ENCODE measurements at regions not wholly inside any gene's neighbourhood (a gene's known extent, or its start where the extent isn't known, plus 50 kb on each side); places are given as distances from the start of the nearest gene placed in this dataset.

DNA sequence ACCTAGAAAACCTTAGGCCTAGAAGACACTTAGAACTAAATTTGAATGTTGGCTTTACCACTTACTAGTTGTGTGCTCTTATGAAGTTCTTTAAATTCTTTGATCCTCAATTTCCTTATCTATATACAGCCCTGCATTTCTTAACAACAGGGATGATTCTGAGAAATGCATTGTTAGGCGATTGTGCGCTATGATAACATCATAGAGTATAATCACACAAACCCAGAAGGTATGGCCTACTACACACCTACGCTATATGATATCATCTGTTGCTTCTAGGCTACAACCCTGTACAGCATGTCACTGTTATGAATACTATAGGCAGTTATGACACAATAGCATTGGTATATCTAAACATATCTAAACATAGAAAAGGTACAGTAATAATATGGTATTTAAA, 137.4 kb downstream of the CHD1L start:
- H3K4me3 ChIP-seq (ENCODE audit: low read length): no peak overlapping the region
- TF ChIP-seq, protein P1, sequence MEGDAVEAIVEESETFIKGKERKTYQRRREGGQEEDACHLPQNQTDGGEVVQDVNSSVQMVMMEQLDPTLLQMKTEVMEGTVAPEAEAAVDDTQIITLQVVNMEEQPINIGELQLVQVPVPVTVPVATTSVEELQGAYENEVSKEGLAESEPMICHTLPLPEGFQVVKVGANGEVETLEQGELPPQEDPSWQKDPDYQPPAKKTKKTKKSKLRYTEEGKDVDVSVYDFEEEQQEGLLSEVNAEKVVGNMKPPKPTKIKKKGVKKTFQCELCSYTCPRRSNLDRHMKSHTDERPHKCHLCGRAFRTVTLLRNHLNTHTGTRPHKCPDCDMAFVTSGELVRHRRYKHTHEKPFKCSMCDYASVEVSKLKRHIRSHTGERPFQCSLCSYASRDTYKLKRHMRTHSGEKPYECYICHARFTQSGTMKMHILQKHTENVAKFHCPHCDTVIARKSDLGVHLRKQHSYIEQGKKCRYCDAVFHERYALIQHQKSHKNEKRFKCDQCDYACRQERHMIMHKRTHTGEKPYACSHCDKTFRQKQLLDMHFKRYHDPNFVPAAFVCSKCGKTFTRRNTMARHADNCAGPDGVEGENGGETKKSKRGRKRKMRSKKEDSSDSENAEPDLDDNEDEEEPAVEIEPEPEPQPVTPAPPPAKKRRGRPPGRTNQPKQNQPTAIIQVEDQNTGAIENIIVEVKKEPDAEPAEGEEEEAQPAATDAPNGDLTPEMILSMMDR (IDR thresholded peaks at IDR 0.05; ENCODE audit: low read depth, low read length): no peak
- no peak for TF ChIP-seq EZH2phosphoT487 (IDR thresholded peaks at IDR 0.05; ENCODE audit: low read depth)
- H3K4me1 ChIP-seq (ENCODE audit: low read length): no peaks in the 10 kb centered on the region
- no peak overlapping the region for H3K9ac ChIP-seq (ENCODE audit: low read length)
- no peak overlapping the region for H2AFZ ChIP-seq (ENCODE audit: low read depth, low read length)
- no peaks in the 10 kb centered on the region for H4K20me1 ChIP-seq (ENCODE audit: insufficient read depth, low read length)
- no peak overlapping the region for H3K4me2 ChIP-seq (ENCODE audit: low read length)
- no peaks in the 10 kb centered on the region for H3K9me3 ChIP-seq (ENCODE audit: insufficient read depth, low read length)
- no peaks in the 10 kb centered on the region for H3K36me3 ChIP-seq (replicated peaks; ENCODE audit: low read depth, low read length)
- H3K27ac ChIP-seq (ENCODE audit: low read length): no peak overlapping the region
- 0 out of 2 replicates have a peak, but pooled peaks cover 3% of the 10 kb centered on the region for H3K27me3 ChIP-seq (ENCODE audit: low read depth, low read length)
- no peaks in the 10 kb centered on the region for H3K79me2 ChIP-seq (ENCODE audit: low read length)

DNA sequence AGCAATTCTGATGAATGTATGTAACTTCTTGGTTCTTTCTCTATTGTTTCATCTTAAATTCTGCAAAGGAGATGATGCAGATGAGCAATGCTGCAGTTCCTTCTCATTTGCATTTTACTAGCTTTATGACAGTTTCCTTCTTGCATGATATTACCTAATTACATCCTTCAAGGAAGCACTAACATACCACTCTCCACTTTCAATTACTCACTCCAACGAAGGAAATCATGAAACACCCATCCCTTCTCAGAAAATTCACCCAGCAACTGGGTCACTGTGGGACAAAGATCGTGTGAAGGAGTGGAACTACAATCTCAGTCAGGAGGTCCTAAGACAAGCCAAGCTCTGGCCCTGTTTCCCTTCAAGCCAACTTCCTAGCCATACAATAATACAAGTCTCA, 142.3 kb downstream of the CHD1L start:
- Histone ChIP-seq H3K9ac (ENCODE audit: low read length) (no peak overlapping the region), H3K4me2 (ENCODE audit: low read length) (no peak overlapping the region), H3K36me3 (replicated peaks; ENCODE audit: low read depth, low read length) (no peaks in the 10 kb centered on the region), H2AFZ (ENCODE audit: low read depth, low read length) (no peak overlapping the region), H4K20me1 (ENCODE audit: insufficient read depth, low read length) (no peaks in the 10 kb centered on the region), H3K4me1 (ENCODE audit: low read length) (no peaks in the 10 kb centered on the region), H3K27me3 (ENCODE audit: low read depth, low read length) (peaks cover 3% of the 10 kb centered on the region; the same call in 1 of the 2 replicates), H3K4me3 (ENCODE audit: low read length) (no peak overlapping the region), H3K9me3 (ENCODE audit: insufficient read depth, low read length) (no peaks in the 10 kb centered on the region), H3K27ac (ENCODE audit: low read length) (no peak overlapping the region), H3K79me2 (ENCODE audit: low read length) (no peaks in the 10 kb centered on the region)
- TF ChIP-seq, protein P1 (IDR thresholded peaks at IDR 0.05; ENCODE audit: low read depth, low read length): no peak
- no peak for TF ChIP-seq EZH2phosphoT487 (IDR thresholded peaks at IDR 0.05; ENCODE audit: low read depth)

DNA sequence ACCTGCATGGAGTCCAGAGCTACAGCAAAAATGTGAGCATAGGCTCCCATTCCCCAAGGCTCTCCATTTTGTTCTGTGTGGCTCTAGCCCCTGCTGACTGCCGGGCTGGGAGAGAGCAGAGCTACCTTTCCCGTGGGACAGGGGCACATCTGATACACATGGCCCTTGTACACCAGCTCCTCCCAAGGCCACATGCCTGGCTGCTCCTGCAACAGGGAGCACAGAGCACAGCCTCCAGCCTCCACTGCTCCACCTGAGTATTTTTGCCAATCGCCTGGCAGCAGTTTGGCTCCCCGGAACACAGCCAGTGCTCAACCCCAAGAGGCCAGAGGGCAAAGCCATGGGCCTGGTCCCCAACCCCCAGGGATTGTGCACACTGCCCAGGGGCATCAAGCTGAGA, 146.5 kb downstream of the CHD1L start:
- H2AFZ ChIP-seq (ENCODE audit: low read depth, low read length): no peak overlapping the region
- no peak overlapping the region for H3K4me3 ChIP-seq (ENCODE audit: low read length)
- H3K79me2 ChIP-seq (ENCODE audit: low read length): no peaks in the 10 kb centered on the region
- H3K9me3 ChIP-seq (ENCODE audit: insufficient read depth, low read length): no peaks in the 10 kb centered on the region
- no peaks in the 10 kb centered on the region for H3K4me1 ChIP-seq (ENCODE audit: low read length)
- H3K27ac ChIP-seq (ENCODE audit: low read length): no peak overlapping the region
- no peak overlapping the region for H3K9ac ChIP-seq (ENCODE audit: low read length)
- H3K36me3 ChIP-seq (replicated peaks; ENCODE audit: low read depth, low read length): no peaks in the 10 kb centered on the region
- no peak overlapping the region for H3K4me2 ChIP-seq (ENCODE audit: low read length)
- H3K27me3 ChIP-seq (ENCODE audit: low read depth, low read length): peaks cover 4% of the 10 kb centered on the region; the same call in 1 of the 2 replicates
- no peaks in the 10 kb centered on the region for H4K20me1 ChIP-seq (ENCODE audit: insufficient read depth, low read length)
- no peak for TF ChIP-seq EZH2phosphoT487 (IDR thresholded peaks at IDR 0.05; ENCODE audit: low read depth)

DNA sequence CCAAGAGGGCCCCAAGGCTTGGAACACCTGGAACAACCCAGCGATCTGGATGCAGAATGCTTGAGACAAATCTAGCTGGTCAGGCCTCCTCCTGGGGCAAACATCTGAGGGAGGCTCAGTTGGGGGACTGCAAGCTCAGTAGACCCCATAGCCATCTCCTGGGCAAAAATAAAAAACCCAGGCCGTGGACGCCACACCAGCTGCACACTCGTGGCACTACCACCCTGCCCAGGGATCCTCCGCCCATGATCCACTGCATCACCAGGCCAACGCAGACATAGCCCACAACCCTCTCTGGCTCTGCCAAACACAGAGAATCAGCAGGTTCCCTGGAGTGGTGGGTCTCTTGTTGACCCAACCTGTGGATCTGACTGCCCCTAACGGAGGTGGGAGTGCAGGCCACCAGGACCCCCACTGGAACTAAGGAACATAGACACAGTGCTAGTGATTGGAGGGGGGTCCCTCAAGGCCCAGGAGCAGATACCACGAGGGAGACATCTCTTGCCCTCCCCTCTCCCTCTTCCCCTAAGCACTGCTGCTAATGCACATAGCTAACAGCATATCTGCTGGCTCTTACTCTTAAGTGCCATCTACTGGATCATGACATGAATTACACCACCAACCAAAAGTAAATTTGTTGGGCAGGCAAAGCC, 147.2 kb downstream of the CHD1L start:
- no peaks in the 10 kb centered on the region for H3K4me1 ChIP-seq (ENCODE audit: low read length)
- H3K9ac ChIP-seq (ENCODE audit: low read length): no peak overlapping the region
- no peak overlapping the region for H3K27ac ChIP-seq (ENCODE audit: low read length)
- no peak overlapping the region for H3K4me3 ChIP-seq (ENCODE audit: low read length)
- no peaks in the 10 kb centered on the region for H3K79me2 ChIP-seq (ENCODE audit: low read length)
- peaks cover 4% of the 10 kb centered on the region; the same call in 1 of the 2 replicates for H3K27me3 ChIP-seq (ENCODE audit: low read depth, low read length)
- no peaks in the 10 kb centered on the region for H3K9me3 ChIP-seq (ENCODE audit: insufficient read depth, low read length)
- H4K20me1 ChIP-seq (ENCODE audit: insufficient read depth, low read length): no peaks in the 10 kb centered on the region
- no peak overlapping the region for H2AFZ ChIP-seq (ENCODE audit: low read depth, low read length)
- H3K4me2 ChIP-seq (ENCODE audit: low read length): no peak overlapping the region
- TF ChIP-seq, protein P1 (IDR thresholded peaks at IDR 0.05; ENCODE audit: low read depth, low read length): peak; percentile 78
- TF ChIP-seq EZH2phosphoT487 (IDR thresholded peaks at IDR 0.05; ENCODE audit: low read depth): no peak
- H3K36me3 ChIP-seq (replicated peaks; ENCODE audit: low read depth, low read length): no peaks in the 10 kb centered on the region
